RWPE2 (cell line): ENCODE measurements at regions not wholly inside any gene's neighbourhood (a gene's known extent, or its start where the extent isn't known, plus 50 kb on each side); places are given as distances from the start of the nearest gene placed in this dataset.

ENCODE experiments used
- ATAC-seq: fragments of 200-7000 bp; cut with Tn5 transposase; 3 replicates; pipeline ENCODE4 v1.9.1; 2021; ENCODE audit warnings: low read depth
- DNase-seq: peaks from one replicate; pipeline ENCODE4 v3.0.0-alpha.2; 2020; ENCODE audit warnings: low spot score
- H3K27ac ChIP-seq: fragments of 450-650 bp; 2 replicates; pipeline ENCODE4 v1.5.1; 2017; ENCODE audit warnings: mild to moderate bottlenecking; ENCODE audit not compliant: poor library complexity, severe bottlenecking
- H3K27me3 ChIP-seq: fragments of 250-450 bp; sonication (Bioruptor Pico); 2 replicates; pipeline ENCODE4 v1.5.1; 2021; ENCODE audit warnings: mild to moderate bottlenecking, moderate library complexity; ENCODE audit not compliant: insufficient read depth, poor library complexity, severe bottlenecking
- H3K36me3 ChIP-seq: fragments of 250-450 bp; sonication (Bioruptor Pico); 2 replicates; pipeline ENCODE4 v1.5.1; 2020; ENCODE audit warnings: low read depth, mild to moderate bottlenecking, moderate library complexity
- H3K4me1 ChIP-seq: fragments of 250-450 bp; sonication (Bioruptor Pico); 2 replicates; pipeline ENCODE4 v1.5.1; 2021; ENCODE audit warnings: mild to moderate bottlenecking, moderate library complexity; ENCODE audit not compliant: insufficient read depth, poor library complexity, severe bottlenecking
- H3K4me3 ChIP-seq: fragments of 250-450 bp; sonication (Bioruptor Pico); 2 replicates; pipeline ENCODE4 v1.5.1; 2021; ENCODE audit warnings: mild to moderate bottlenecking, moderate library complexity; ENCODE audit not compliant: severe bottlenecking
- H3K9me3 ChIP-seq: fragments of 250-450 bp; sonication (Bioruptor Pico); 2 replicates; pipeline ENCODE4 v1.5.1; 2021; ENCODE audit warnings: mild to moderate bottlenecking, moderate library complexity; ENCODE audit not compliant: severe bottlenecking
- TF ChIP-seq, protein P1 (sequence below): fragments of 450-650 bp; IDR thresholded peaks from one replicate; pipeline ENCODE4 v1.5.1; 2017; ENCODE audit warnings: mild to moderate bottlenecking, moderate library complexity; ENCODE audit not compliant: poor library complexity, severe bottlenecking

DNA sequence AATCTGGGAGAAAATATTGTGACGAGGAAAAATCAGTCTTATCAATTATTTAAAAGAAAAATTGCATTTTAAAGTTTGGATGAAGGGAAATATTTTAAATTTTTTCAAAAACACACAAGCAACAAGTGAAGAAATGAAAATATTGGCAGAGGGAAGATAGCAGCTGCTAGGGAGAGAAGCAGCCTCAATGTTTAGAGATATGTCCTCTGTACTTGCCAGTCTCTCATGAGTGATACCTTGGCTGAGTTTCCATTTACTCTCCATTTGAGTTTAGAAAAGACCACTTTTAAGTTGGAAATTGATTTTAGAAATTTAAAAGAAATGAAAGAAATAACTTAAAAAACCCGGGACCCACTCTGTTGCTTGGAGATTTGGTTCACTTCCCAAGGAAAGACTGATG is 88.6 kb upstream of the DBX1 start:
- Histone ChIP-seq H3K36me3 (no peaks in the 10 kb centered on the region), H3K27me3 (peaks cover 46% of the 10 kb centered on the region), H3K27ac (no peak overlapping the region), H3K4me3 (no peak overlapping the region), H3K9me3 (no peaks in the 10 kb centered on the region), H3K4me1 (no peaks in the 10 kb centered on the region)
- ATAC-seq (no peak), DNase-seq (no peak)
- TF ChIP-seq, protein P1, sequence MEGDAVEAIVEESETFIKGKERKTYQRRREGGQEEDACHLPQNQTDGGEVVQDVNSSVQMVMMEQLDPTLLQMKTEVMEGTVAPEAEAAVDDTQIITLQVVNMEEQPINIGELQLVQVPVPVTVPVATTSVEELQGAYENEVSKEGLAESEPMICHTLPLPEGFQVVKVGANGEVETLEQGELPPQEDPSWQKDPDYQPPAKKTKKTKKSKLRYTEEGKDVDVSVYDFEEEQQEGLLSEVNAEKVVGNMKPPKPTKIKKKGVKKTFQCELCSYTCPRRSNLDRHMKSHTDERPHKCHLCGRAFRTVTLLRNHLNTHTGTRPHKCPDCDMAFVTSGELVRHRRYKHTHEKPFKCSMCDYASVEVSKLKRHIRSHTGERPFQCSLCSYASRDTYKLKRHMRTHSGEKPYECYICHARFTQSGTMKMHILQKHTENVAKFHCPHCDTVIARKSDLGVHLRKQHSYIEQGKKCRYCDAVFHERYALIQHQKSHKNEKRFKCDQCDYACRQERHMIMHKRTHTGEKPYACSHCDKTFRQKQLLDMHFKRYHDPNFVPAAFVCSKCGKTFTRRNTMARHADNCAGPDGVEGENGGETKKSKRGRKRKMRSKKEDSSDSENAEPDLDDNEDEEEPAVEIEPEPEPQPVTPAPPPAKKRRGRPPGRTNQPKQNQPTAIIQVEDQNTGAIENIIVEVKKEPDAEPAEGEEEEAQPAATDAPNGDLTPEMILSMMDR = no peak

DNA sequence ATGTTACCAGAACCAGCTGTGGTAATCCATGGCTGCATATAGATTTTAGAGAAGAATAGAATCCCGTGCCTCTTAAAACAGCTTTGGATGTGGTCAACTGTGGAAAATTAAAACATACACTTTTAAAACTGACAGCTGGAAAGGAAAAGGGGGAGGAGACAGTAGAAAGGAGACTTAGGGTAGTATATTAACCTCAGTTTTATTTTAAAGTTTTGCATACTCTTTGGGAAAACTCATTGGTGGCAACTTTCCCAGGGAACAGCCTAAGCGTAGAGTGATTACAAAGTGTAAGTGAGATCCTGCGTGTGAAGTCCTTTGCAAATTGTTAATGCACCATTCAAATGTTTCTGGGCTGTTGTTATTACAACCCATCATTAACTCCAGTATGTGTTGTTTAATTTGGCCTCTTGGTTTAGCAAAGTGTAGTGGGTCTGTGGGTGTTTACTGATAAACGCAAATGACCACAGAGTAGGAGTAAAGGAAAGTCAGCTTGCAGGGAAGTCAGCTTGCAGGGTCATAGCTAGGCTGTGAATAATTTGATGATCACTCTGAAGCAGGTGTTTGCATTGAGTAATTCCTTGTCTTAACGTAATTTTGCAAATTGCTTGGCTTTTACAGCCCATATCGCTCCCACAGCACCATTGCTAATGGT is 88.0 kb upstream of the DBX1 start:
- Histone ChIP-seq H3K36me3 (no peaks in the 10 kb centered on the region), H3K9me3 (no peaks in the 10 kb centered on the region), H3K4me3 (no peak overlapping the region), H3K27ac (no peak overlapping the region), H3K27me3 (peaks cover 43% of the 10 kb centered on the region), H3K4me1 (no peaks in the 10 kb centered on the region)
- TF ChIP-seq, protein P1 = no peak
- ATAC-seq (no peak), DNase-seq (no peak)

DNA sequence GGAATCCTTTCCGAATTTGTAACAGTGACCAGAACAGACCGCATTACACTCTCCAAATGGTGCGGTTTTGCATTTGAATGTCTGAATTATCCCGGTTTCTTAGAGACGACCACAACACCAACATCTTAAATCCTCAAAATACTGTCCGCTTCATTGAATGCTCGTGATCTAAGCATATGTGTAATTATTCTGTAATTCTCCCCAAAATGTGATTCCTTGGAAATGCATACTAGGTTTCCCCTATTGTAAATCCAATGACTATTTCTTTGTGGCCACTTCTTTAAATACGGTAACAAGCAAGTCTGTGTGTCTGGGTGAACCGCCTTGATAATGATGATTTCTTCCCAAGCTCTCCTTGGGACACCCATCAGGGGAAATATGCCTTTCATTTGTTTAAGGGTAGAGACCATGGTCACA is 87.3 kb upstream of the DBX1 start:
- H3K27me3 ChIP-seq = peaks cover 43% of the 10 kb centered on the region
- H3K4me3 ChIP-seq = no peak overlapping the region
- no peaks in the 10 kb centered on the region for H3K36me3 ChIP-seq
- no peaks in the 10 kb centered on the region for H3K4me1 ChIP-seq
- no peak overlapping the region for H3K27ac ChIP-seq
- ATAC-seq (no peak), DNase-seq (no peak)
- TF ChIP-seq, protein P1 = no peak
- no peaks in the 10 kb centered on the region for H3K9me3 ChIP-seq

DNA sequence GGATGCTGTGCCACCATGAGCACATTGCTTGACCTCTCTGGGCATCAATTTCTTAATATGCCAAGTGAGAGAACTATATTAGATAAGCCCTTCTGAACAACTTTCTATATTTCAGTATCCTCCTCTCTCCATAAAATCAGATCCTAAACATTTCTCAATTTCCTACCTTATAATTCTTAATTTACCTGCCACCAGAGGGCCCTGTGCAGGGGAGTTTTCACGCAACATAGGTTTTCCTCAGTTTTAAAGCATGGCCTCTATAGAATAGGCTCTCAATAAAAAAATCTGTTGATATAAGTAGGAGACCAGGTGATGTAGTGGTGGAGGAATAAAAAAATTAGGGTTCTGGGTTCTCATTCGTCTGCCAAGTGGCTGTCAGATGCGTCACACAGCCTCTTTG is 83.7 kb upstream of the DBX1 start:
- H3K27me3 ChIP-seq = peaks cover 29% of the 10 kb centered on the region
- no peak for ATAC-seq
- H3K4me1 ChIP-seq = no peaks in the 10 kb centered on the region
- H3K9me3 ChIP-seq = no peaks in the 10 kb centered on the region
- no peaks in the 10 kb centered on the region for H3K36me3 ChIP-seq
- no peak for DNase-seq
- no peak overlapping the region for H3K27ac ChIP-seq
- TF ChIP-seq, protein P1 = peak; percentile 51
- H3K4me3 ChIP-seq = no peak overlapping the region

DNA sequence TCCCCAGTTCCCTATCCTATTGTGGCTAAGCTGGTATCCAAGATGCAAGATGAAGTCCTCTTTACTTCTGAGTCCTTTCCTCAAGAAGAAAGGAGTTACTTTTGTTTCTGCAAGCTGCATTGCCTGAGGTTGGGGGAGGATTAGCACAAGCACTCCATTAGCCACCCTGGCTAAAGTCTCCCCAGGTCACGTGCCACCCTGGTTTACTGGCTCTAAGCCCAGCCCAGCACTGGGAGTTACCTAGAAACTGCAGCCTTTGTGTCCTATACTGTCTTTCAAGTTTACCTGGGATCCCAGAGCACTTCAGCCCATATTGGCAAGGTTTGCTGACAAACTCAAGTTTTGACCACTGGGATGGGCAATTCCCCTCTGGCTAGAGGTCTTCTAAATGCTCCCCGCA is 78.4 kb upstream of the DBX1 start:
- DNase-seq (no peak), ATAC-seq (no peak)
- no peaks in the 10 kb centered on the region for H3K27me3 ChIP-seq
- H3K36me3 ChIP-seq = no peaks in the 10 kb centered on the region
- TF ChIP-seq, protein P1 = no peak
- no peaks in the 10 kb centered on the region for H3K9me3 ChIP-seq
- H3K4me1 ChIP-seq = no peaks in the 10 kb centered on the region
- no peak overlapping the region for H3K27ac ChIP-seq
- no peak overlapping the region for H3K4me3 ChIP-seq
